ENCODE measurements at regions not wholly inside any gene's neighbourhood (a gene's known extent, or its start where the extent isn't known, plus 50 kb on each side); places are given as distances from the start of the nearest gene placed in this dataset.

DNA sequence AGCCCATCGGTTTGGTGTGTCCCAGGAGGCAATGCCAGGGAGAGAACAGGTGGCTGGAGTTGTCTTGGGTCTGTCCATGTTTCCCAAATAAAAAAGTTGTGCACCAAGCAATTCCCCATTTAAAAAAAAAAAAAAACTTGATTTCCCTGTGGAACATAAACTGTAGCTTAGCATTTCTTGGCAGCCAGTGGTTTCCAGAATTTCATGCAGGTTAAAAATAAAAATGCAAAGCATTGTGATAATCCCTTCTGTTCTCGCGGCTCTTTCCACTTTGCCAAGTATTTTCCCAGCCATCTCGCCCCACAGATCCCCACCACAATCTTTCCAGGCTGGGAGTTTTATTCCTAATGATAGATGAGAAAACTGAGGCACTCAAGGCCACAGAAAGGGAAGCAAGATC, 51.4 kb upstream of the MSX1 start:
- no peak for DNase-seq

- DNase-seq = no peak
These were observed 53.6 kb upstream of the MSX1 start for GRCh38 chr4:4805887-4806286.

GRCh38 chr4:4803912-4804296, 55.6 kb upstream of the MSX1 start:
- DNase-seq = no peak

- no peak for DNase-seq
These were observed 56.1 kb upstream of the MSX1 start for GRCh38 chr4:4803216-4803911.

- no peak for DNase-seq
These were observed 58.6 kb upstream of the MSX1 start for GRCh38 chr4:4800646-4801408.

- no peak for DNase-seq
These were observed 65.0 kb upstream of the MSX1 start for GRCh38 chr4:4794421-4794820.

DNA sequence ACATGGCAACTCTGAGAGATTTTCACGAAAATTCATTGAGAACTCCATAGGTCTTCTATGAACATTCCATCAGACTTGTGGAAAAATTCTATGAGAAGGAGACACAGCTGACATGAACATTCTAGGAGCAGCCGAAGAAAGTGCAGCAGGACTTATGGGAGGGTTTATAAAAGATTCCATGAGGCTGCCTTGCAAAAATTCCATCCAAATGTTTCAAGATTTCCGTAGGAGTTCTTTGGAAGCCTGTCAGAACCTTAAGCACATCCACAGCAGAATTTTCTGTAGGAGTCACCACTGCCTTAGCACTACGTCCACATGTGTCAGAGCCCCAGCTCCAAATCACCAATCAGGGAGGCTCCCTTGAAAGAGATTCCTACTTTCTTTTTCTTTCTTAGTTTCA, 67.0 kb upstream of the MSX1 start:
- no peak for DNase-seq

DNA sequence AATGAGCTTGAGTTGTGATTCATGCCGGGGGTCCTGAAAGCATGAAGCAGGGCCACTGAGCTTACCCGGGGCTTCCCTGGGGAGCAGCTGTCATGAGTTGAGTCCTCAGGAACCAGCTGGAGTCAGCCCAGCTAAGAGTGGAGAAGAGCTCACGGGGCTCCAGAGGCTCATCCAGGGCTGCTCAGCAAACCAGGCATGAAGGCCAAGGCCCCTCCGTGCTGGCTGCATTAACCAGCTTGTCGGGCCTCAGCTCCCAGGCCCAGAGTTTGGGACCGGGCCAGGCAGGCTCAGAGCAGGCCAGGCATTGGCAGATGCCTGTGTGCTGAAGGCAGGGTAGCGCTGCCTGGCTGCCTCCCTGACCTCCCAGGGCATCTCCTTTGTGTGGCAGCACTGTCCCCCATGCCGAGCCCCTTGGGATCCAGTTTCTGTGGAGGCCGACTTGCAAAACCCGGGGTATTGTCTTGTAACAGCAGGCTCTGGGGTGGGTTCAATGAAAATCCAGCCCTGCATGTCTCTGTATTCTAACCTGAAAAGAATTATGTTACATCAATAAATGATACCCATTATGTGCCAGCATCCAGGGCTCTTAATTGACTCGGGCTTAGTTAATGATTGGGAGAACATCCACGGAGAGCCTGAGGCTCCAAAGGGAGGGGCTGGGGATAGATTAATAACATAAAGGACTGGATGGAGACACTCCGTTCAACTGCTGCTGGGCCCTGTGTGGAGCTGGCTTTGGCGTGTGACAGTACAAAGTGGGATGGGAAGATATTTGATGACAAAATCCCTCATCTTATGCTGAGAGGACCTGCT, 68.0 kb upstream of the MSX1 start:
- DNase-seq = no peak

DNA sequence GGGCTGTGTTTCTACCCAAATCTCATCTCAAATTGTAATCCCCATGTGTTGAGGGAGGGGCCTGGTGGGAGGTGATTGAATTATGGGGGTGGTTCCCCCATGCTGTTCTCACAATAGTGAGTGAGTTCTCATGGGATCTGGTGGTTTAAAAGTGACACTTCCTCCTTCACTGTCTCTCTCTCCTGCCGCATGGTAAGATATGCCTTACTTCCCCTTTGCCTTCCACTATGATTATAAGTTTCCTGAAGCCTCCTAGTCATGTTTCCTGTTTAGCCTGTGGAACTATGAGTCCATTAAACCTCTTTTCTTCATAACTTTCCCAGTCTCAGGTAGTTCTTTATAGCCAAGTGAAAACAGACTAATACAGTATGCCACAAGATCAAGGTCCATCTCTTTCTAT, 70.0 kb upstream of the MSX1 start:
- DNase-seq = no peak

DNA sequence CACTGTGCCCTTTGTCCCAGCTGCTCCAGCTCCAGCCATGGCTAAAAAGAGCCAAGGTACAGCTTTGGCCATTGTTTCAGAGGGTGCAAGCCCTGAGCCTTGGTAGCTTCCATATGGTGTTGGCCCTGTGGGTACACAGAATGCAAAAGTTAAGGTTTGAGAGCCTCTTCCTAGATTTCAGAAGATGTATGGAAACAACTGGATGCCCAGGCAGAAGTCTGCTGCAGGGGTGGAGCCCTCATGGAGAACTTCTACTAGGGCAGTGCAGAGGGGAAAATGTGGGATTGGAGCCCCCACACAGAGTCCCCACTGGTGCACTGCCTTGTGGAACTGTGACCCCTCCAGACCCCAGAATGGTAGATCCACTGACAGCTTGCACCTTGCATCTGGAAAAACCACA, 70.9 kb upstream of the MSX1 start:
- no peak for DNase-seq

DNA sequence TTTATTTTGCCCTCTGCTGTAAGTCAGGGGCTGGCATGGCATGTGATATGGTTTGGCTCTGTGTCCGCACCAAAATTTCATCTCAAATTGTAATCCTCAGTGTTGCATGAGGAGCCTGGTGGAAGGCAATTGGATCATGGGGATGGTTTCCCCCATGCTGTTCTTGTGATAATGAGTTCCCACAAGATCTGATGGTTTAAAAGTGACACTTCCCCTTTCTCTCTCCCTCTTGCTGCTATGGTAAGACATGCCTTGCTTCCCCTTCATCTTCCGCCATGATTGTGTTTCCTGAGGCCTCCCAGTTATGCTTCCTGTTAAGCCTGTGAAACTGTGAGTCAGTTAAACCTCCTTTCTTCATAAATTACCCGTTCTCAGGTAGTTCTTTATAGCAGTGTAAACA, 72.0 kb upstream of the MSX1 start:
- DNase-seq = no peak

DNA sequence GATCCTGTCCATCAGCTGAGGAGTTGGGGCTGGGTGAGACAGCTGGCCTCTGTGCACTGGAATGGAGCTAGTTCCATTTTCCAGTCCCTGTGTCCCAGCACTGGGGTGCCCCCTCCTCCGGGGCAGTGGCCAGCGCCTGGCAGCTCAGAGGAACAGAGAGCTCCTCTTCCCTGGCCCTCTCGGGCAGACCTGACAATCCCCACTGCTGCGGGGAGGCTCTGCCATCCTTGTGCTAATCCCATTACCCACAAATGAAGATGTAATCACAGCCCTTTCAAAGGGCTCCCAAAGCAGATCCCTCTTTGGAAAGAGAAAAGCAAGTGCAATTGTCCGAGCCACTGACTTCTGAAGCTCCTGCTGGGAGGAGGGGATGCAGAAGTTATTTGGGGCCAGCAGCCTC, 75.1 kb upstream of the MSX1 start:
- DNase-seq = no peak

DNA sequence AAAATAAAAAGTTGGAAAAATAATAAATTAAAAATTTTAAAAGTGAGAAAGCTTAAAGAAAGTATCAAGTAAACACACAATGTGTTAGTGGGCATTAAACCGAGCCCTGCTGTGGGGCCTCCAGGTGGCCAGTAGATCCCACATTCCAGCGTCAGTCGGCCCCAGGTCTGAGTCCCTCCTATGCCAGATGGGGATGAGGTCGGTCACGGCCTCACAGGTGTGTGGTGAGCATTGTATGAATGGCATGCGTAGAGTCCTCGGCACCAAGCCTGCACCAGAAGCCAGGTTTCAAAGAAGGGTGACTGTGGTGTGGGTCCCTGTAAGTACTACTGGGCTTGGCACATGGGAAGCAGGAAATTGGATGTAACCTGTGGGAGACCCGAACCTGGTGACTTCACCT, 75.6 kb upstream of the MSX1 start:
- no peak for DNase-seq

DNA sequence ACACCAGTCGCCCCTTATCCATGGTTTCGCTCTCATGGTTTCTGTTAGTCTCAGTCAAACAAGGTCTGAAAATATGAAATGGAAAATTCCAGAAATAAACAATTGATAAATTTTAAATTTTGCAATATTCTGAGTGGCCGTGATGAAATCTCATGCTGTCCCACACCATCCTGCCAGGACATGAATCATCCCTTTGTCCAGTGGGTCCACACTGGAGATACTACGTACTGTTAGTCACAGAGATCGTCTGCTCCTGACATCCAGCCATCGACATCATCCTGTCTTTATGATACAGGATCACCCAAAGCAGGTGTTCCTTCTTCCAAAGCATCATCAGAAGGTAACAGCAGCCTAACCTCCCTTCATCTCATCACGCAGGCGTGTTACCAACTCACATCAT, 76.5 kb upstream of the MSX1 start:
- no peak for DNase-seq

DNA sequence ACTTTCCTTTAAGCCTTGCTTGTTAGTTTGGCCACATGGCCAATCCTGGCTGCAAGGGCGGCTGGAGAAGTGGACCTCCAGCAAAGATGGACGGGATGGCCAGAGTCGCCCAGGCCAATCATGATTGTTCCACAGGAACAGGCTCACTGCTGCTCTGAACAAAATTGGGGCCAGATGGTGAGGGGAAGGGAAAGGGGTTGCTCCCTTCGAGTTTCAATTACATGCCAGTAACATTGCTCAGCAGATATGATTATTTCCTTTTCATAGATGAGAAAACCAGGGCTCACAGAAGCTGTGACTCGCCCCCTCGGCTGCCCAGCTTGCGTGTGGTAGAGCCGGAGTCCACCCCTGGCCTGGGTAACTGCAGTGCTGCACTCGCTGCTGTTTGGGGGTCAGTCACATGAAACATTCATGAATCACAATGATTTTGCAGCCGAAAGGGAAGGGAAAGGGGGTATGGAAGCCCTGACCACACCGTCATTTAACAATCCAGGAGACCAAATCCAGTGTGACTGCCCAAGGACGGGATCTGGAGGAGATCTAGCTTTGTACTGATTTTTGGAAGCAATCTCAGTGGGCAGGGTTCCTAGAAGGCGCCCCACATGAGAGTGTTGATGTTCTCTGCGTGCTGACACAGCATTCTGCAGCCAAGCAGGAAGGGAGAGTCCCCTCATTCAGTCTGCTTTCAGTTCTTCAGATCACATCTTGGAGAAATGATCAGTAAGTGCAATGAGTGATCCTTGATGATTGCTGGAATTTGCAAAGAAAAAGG, 77.3 kb upstream of the MSX1 start:
- no peak for DNase-seq

DNA sequence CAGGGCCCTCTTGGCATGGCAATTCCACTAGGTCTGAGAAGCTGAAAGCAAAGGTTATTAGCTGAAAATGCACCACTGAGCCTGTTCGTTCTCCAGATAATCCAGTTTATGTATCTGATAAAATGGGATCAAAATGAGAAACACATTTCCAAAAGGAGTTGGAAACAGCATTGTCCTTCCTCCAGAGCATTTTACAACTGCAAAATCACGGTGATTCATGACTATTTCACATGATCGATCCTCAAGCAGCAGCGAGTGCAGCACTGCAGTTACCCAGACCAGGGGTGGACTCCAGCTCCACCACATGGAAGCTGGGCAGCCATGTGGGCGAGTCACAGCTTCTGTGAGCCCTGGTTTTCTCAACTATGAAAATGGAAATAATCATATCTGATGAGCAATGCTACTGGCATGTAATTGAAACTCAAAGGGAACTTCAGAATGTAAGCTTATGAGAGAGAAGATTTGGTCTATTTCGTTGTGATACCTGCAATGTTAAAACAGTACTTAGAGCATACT, 78.7 kb upstream of the MSX1 start:
- no peak for DNase-seq

DNA sequence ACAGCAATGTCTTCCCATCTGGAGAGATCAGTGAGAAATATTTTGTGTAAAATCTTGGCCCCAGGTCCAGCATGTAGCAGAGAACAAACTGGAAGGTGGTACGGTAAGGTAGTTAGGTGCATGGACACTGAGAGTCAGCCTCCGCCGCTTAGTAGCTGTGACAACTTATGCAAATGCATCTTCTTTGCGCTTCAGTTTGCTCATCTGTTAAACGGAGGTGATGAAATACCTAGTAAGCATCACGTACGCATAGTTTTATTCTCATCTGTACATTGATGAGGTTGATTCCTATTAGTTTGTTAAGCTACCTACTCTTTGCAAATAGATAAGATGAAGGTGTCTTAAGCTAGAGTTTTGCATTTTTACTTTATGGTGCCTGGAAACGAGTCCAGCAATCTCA, 80.0 kb upstream of the MSX1 start:
- DNase-seq = no peak

DNA sequence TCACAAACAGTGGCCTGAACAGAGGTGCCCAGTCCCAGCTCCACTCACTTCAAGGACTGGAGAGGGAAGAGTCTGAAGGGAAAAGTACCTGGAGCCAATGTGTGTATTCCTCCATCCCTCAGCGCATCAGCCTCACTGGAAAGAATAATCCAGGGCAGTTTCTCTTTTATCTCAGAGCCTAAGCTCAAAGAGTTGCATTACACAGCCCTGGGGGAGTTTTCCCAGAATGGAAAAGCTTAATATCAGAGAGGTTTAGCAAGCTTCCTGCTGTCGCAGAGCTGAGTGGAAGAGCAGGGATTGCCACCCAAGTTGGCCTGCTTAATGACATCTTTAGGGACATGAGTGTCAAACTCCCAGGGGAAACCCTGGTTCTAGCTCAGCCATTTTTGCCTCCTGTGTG, 80.4 kb upstream of the MSX1 start:
- no peak for DNase-seq

DNA sequence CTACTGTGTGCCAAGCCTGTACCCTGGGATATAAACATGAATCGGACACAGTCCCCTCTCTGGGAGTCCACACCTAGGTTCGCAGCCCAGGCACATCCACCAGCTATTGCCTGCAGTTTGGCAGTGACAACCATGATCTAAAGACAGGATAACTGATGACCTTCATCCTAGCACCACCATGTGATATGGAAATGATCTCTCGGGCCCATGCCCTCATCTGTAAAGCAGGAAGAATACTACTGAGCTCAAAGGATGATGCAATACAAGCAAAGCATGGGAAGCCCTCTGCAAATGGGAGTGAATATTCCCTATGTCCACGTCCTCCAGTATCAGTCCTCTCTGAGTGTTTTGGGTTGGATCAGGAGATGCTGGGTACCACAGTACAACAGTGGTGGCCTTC, 80.9 kb upstream of the MSX1 start:
- no peak for DNase-seq

DNA sequence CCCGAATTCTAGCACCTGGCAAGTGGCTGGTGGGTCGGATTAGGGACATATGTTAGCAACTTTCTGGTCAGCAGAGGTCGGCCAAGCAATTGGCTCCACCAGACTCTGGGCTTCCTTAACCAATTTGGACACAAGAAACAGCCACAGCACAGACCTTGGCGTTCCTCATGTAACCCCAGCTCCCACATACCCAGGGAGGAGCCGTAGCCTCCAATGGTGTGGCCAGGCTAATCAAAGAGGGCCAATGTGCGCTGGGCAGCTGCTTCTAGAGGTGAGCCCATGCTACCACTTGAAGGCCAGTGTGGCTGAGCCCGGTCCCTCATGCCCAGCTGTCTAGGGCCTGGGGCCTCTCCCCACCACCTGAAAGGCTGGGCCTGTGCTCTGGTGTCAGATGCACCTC, 82.5 kb upstream of the MSX1 start:
- no peak for DNase-seq

DNA sequence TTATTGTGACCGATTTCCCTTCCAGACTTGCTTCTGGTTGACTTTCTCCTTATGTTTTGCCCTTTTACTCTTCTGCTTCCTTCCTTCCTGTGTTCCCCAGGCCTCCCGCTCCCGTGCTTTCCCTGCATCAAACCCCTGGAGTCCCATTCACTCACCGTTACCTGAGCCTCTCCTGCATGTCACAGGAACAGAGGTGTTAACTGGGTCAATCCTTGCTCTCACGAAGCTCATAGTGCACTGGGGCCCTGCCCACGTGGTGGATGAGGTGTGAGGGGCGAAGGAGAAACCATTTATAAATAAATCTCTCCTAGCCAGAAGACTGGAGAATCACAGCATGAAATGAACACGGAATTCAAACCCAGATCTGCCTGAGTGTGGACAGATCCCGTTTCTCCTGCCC, 83.1 kb upstream of the MSX1 start:
- no peak for DNase-seq

DNA sequence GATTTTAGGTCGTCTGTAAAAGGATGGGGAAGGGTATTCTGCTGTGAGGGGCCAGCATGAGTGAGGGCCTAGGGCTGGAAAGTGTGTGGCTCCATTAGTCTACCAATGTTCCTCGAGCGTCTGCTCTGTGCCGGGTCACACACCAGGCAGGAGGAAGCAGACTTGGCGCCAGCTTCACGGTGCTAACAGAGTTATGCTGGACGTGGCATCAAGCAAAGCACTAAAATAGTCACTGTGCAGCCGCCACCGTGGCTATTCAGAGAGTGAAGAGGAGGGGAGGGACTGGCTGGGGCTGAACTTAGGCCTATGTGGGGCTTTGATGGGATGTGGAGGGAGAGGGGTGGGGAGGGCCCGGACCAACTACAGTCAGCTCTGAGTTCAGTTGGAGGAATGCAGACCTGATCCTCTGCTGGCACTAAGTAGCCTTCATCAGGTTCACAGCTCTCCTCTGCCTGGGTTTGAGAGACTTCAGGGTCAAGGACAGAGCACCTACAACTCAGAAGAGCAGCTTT, 83.9 kb upstream of the MSX1 start:
- DNase-seq = no peak

DNA sequence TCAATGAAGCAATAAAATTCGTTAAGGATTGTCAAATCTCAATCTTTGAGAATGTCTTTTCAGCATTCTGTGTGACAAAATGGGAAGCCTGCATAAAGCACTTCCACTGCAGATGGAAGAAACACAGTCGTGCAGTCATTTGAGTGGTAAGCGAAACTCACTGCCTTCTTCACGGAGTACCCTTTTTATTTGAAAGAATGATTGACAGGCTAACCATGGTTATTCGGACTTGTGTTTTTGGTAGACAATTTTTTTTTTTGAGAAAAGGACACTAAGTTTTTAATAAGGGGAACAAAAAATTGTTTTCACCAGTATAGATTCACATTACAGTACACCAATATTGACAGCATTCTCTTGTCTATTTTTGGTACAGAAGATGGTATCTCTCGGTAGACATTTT, 86.9 kb upstream of the MSX1 start:
- no peak for DNase-seq
